ENCODE measurements at regions not wholly inside any gene's neighbourhood (a gene's known extent, or its start where the extent isn't known, plus 50 kb on each side); places are given as distances from the start of the nearest gene placed in this dataset.
"Not testable (repeated sequence)": the region's sequence is repeated elsewhere in the genome, so short reads cannot be mapped to it uniquely, and the experiment has no call there.

DNA sequence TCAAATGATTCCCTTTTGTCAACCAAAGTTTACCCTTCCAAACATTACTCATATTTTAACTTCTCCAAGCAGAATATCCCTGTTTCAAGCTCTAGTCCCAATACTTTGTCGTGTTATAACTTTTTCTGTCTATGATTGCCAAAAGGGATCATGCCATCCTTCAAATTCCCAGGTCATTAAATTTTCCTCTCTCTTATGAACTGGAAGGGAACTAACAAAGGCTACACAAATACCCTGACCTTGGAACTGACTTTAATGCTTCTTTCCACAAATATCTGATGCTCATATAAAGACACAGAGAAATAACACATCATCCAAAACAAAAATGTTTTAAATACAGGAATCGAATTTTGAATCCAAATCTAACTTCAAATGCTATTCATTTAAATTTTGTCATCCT lies 1352.7 kb downstream of the CDH11 start:
- peaks cover 0 to 3% of the 10 kb centered on the region in 2 experiments; a peak in 3 of 5 replicates for H3K9me3 Mint-ChIP-seq
- no peaks in the 10 kb centered on the region for H3K79me2 ChIP-seq (ENCODE audit: insufficient read depth, low read length)
- no peaks in the 10 kb centered on the region for H3K23me2 ChIP-seq (ENCODE audit: insufficient read length, low read depth, low read length, poor library complexity, severe bottlenecking)
- H3K4ac ChIP-seq (ENCODE audit: low read depth, low read length): no peak overlapping the region
- no peak overlapping the region for H2BK15ac ChIP-seq (ENCODE audit: low read depth, low read length)
- no peak overlapping the region for H3K23ac ChIP-seq (ENCODE audit: insufficient read length, low read depth, low read length)
- no peak overlapping the region for H2AFZ ChIP-seq (ENCODE audit: low read length)
- H3K27ac ChIP-seq (ENCODE audit: insufficient read length, low read depth, low read length): no peak overlapping the region
- no peak overlapping the region for H2AK5ac ChIP-seq (ENCODE audit: insufficient read length, low read length)
- TF ChIP-seq, protein P1, sequence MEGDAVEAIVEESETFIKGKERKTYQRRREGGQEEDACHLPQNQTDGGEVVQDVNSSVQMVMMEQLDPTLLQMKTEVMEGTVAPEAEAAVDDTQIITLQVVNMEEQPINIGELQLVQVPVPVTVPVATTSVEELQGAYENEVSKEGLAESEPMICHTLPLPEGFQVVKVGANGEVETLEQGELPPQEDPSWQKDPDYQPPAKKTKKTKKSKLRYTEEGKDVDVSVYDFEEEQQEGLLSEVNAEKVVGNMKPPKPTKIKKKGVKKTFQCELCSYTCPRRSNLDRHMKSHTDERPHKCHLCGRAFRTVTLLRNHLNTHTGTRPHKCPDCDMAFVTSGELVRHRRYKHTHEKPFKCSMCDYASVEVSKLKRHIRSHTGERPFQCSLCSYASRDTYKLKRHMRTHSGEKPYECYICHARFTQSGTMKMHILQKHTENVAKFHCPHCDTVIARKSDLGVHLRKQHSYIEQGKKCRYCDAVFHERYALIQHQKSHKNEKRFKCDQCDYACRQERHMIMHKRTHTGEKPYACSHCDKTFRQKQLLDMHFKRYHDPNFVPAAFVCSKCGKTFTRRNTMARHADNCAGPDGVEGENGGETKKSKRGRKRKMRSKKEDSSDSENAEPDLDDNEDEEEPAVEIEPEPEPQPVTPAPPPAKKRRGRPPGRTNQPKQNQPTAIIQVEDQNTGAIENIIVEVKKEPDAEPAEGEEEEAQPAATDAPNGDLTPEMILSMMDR (conservative IDR thresholded peaks at IDR 0.05): no peak
- no peak for DNase-seq
- no peak overlapping the region for H3K27ac Mint-ChIP-seq
- no peak overlapping the region for H2BK20ac ChIP-seq (ENCODE audit: low read depth, low read length, poor library complexity, severe bottlenecking)
- no peaks in the 10 kb centered on the region for H4K20me1 ChIP-seq (ENCODE audit: control insufficient read depth, insufficient read depth, insufficient read length)
- H2BK12ac ChIP-seq (ENCODE audit: insufficient read length, low read depth, low read length): no peak overlapping the region
- no peak overlapping the region for H4K91ac ChIP-seq (ENCODE audit: insufficient read length, low read depth, low read length)
- H3K14ac ChIP-seq (ENCODE audit: insufficient read depth, low read length): no peak overlapping the region
- H3T11ph ChIP-seq (ENCODE audit: low read length): no peak overlapping the region
- H3K79me1 ChIP-seq (ENCODE audit: insufficient read depth, low read depth, low read length, poor library complexity, severe bottlenecking): no peaks in the 10 kb centered on the region
- no peak overlapping the region for H3K4me2 ChIP-seq (ENCODE audit: insufficient read depth, insufficient read length, low read length)
- no peak overlapping the region for H4K5ac ChIP-seq (ENCODE audit: insufficient read length, low read depth, low read length)
- H4K8ac ChIP-seq (replicated peaks; ENCODE audit: insufficient read length, low read depth, low read length): no peak overlapping the region
- H3K18ac ChIP-seq (ENCODE audit: insufficient read length, low read depth, low read length): no peak overlapping the region
- no peaks in the 10 kb centered on the region for H3K4me1 ChIP-seq (ENCODE audit: insufficient read depth, low read length)
- no peaks in the 10 kb centered on the region for H3K27me3 ChIP-seq (ENCODE audit: insufficient read depth, low read length)
- H2BK5ac ChIP-seq (ENCODE audit: insufficient read length, low read length): no peak overlapping the region
- H3K4me3 Mint-ChIP-seq: no peak overlapping the region
- H3K56ac ChIP-seq (ENCODE audit: insufficient read length, low read depth, low read length): no peak overlapping the region
- no peaks in the 10 kb centered on the region for H3K27me3 Mint-ChIP-seq (ENCODE audit: low read depth)
- WGBS (ENCODE audit: extremely low coverage, insufficient read length, low lambda C conversion rate): no CpG with 5 or more reads among the region's 2 CpGs
- no peak overlapping the region for H3K9ac ChIP-seq (ENCODE audit: extremely low read depth, insufficient read length, low read length)
- H2BK120ac ChIP-seq (ENCODE audit: low read depth, low read length, poor library complexity, severe bottlenecking): no peak overlapping the region
- peaks cover 0 to 2% of the 10 kb centered on the region in 2 experiments; a peak in 1 of 4 replicates for H3K4me1 Mint-ChIP-seq
- peaks cover 0 to 3% (median 1%) of the 10 kb centered on the region in 3 experiments; a peak in 4 of 7 replicates for H3K36me3 Mint-ChIP-seq (ENCODE audit: insufficient read depth in 1 of 3, low read depth in 3 of 3)
- no peaks in the 10 kb centered on the region for H3K9me3 ChIP-seq (ENCODE audit: control insufficient read depth, low read depth, low read length)

DNA sequence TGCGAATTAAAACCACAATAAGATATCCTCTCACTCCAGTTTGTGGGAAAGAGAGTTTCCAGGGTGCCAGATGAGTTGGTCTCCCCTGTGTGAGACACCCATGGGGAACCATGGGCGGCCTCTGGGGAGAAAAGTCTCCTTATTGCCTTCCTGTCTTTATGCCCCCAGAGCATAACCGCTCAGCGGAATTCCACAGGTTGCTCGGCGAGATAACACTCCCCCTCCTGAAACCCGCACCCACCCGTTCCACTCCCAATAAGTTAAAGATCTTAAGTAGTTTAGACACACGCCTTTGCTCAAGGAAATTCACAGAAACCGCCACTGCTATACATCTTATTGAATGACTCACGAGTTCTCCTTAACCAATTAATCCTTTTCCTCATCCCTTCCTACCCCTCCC lies 1361.6 kb downstream of the CDH11 start:
- not testable (repeated sequence) for H3K27me3 ChIP-seq (ENCODE audit: insufficient read depth, low read length); H3K36me3 Mint-ChIP-seq (ENCODE audit: insufficient read depth in 1 of 3, low read depth in 3 of 3)

More for the DNA sequence above, 1361.6 kb downstream of the CDH11 start:
- H3K27ac ChIP-seq (ENCODE audit: insufficient read length, low read depth, low read length); H3K4me1 Mint-ChIP-seq; H3K14ac ChIP-seq (ENCODE audit: insufficient read depth, low read length); H3K79me1 ChIP-seq (ENCODE audit: insufficient read depth, low read depth, low read length, poor library complexity, severe bottlenecking); H3K79me2 ChIP-seq (ENCODE audit: insufficient read depth, low read length); H4K5ac ChIP-seq (ENCODE audit: insufficient read length, low read depth, low read length); H3K9me3 ChIP-seq (ENCODE audit: control insufficient read depth, low read depth, low read length); H4K20me1 ChIP-seq (ENCODE audit: control insufficient read depth, insufficient read depth, insufficient read length); H2BK12ac ChIP-seq (ENCODE audit: insufficient read length, low read depth, low read length); H4K91ac ChIP-seq (ENCODE audit: insufficient read length, low read depth, low read length); H3K27me3 Mint-ChIP-seq (ENCODE audit: low read depth); H3K27ac Mint-ChIP-seq; H2BK5ac ChIP-seq (ENCODE audit: insufficient read length, low read length); H3K23ac ChIP-seq (ENCODE audit: insufficient read length, low read depth, low read length); H3K9ac ChIP-seq (ENCODE audit: extremely low read depth, insufficient read length, low read length); H3K4me2 ChIP-seq (ENCODE audit: insufficient read depth, insufficient read length, low read length); H3K4me1 ChIP-seq (ENCODE audit: insufficient read depth, low read length); H2AFZ ChIP-seq (ENCODE audit: low read length); H3K4ac ChIP-seq (ENCODE audit: low read depth, low read length); H3K4me3 Mint-ChIP-seq; H3T11ph ChIP-seq (ENCODE audit: low read length); DNase-seq; H3K23me2 ChIP-seq (ENCODE audit: insufficient read length, low read depth, low read length, poor library complexity, severe bottlenecking); H2AK5ac ChIP-seq (ENCODE audit: insufficient read length, low read length); H2BK15ac ChIP-seq (ENCODE audit: low read depth, low read length); H3K18ac ChIP-seq (ENCODE audit: insufficient read length, low read depth, low read length); H3K9me3 Mint-ChIP-seq; H2BK120ac ChIP-seq (ENCODE audit: low read depth, low read length, poor library complexity, severe bottlenecking); H2BK20ac ChIP-seq (ENCODE audit: low read depth, low read length, poor library complexity, severe bottlenecking); H3K56ac ChIP-seq (ENCODE audit: insufficient read length, low read depth, low read length); H4K8ac ChIP-seq (replicated peaks; ENCODE audit: insufficient read length, low read depth, low read length): not testable (repeated sequence)
- WGBS (ENCODE audit: extremely low coverage, insufficient read length, low lambda C conversion rate): 100% methylated on average over 1 of the region's 11 CpGs

All from H9 (cell line).